GM20000 (cell line): ENCODE measurements at regions not wholly inside any gene's neighbourhood (a gene's known extent, or its start where the extent isn't known, plus 50 kb on each side); places are given as distances from the start of the nearest gene placed in this dataset.

Source experiments
- DNase-seq: peaks from one replicate; pipeline ENCODE4 v3.0.0; 2012; ENCODE audit warnings: low spot score
- CTCF ChIP-seq: IDR thresholded peaks from 2 replicates; pipeline ENCODE4 v1.5.1; 2012; ENCODE audit warnings: mild to moderate bottlenecking, control low read depth; ENCODE audit errors: extremely low read depth, missing control alignments

- peak; percentile 43 for DNase-seq
- TF ChIP-seq CTCF: peak; percentile 32
Observed at GRCh38 chr12:107610021-107610859, 75.4 kb upstream of the PWP1 start.

- DNase-seq: no peak
- no peak for TF ChIP-seq CTCF
Observed at GRCh38 chr12:107612508-107612907, 73.1 kb upstream of the PWP1 start.

GRCh38 chr12:107616941-107617340, 68.7 kb upstream of the PWP1 start:
- DNase-seq: no peak
- no peak for TF ChIP-seq CTCF

DNA sequence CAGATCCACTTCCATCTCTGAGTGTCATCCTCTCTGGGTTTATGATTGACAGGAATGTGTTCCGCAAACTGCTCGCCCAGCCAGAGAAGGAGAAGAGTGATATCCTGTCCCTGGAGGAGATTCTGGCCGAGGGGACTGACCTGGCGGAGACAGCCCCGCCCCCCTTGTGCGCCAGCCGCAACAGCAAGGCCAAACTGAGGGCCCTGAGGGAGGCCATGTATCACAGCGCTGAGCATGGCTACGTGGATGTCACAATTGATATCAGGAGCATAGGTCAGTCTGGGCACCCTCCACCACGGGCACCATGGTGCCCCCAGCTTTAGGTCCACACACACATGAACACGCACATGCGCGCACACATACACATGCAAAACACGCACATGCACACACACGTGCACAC, 67.5 kb upstream of the PWP1 start:
- TF ChIP-seq CTCF: no peak
- no peak for DNase-seq

- TF ChIP-seq CTCF: no peak
- no peak for DNase-seq
Observed at GRCh38 chr12:107619831-107620230, 65.8 kb upstream of the PWP1 start.

GRCh38 chr12:107622001-107622400, 63.6 kb upstream of the PWP1 start:
- TF ChIP-seq CTCF: peak; percentile 56
- peak; percentile 33 for DNase-seq

GRCh38 chr12:107624493-107624892, 61.1 kb upstream of the PWP1 start:
- DNase-seq: no peak
- no peak for TF ChIP-seq CTCF
